ENCODE measurements at regions not wholly inside any gene's neighbourhood (a gene's known extent, or its start where the extent isn't known, plus 50 kb on each side); places are given as distances from the start of the nearest gene placed in this dataset.

DNA sequence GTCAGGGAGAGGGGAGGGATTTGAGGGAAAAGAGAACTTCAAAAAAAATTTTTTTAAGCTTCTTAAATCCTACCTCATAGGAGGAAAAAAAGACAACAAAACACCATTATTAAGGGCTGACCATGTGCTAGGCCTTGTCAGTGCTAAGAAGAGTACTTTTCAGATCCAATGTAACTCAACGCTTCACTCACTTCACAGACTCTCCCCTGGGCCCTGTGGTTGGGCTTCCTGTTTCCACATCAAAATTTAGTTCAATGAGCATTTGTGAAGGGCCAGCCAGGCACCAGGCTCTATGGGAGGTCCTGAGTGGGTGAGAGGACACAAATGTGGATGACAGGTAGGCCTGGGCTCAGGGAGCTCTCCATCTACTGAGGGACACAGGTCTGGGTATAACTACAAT lies 249.8 kb downstream of the PTEN start:
- peaks cover 59% of the 10 kb centered on the region for H3K4me1 Mint-ChIP-seq
- intact Hi-C loops (cut with micrococcal nuclease): loop anchor here (5.0 to 10.0 kb wide), 2 partner anchors 158 to 439 kb away; no protein-coding TSS in a partner anchor

More for the DNA sequence above, 249.8 kb downstream of the PTEN start:
- H3K4me3 ChIP-seq (ENCODE audit: control extremely low read depth in 1 of 5, extremely low read depth in 1 of 5, insufficient read depth in 1 of 5, low read depth in 2 of 5, low read length in 4 of 5): peak overlapping the region in 1 of 5 experiments; percentile 16
- H3K36me3 ChIP-seq (replicated peaks in 1 of 2; ENCODE audit: control extremely low read depth in 1 of 2, control insufficient read depth in 1 of 2, extremely low read depth in 1 of 2, insufficient read depth in 2 of 2, low read length in 1 of 2): no peaks in the 10 kb centered on the region
- ChIA-PET POLR2A (interaction anchor here (0.8 to 2.6 kb wide), 2 partner anchors 250 to 274 kb away, joined by 7 to 16 read pairs; partner anchors contain the start of genes KLLN and PTEN), CTCF (interaction anchor here (0.7 to 11.2 kb wide), 20 partner anchors 8 to 441 kb away, joined by 3 to 180 read pairs (median 6); partner anchors contain the start of genes KLLN and PTEN)
- H2AFZ ChIP-seq (ENCODE audit: insufficient read depth, low read depth, low read length, poor library complexity, severe bottlenecking): no peak overlapping the region
- H3K4me3 Mint-ChIP-seq: peak overlapping the region; percentile 59
- peak; percentile 70 for DNase-seq
- WGBS (ENCODE audit: insufficient coverage): no CpG with 5 or more reads among the region's 1 CpG
- no peaks in the 10 kb centered on the region for H3K9me3 Mint-ChIP-seq (ENCODE audit: insufficient read depth)
- H3K79me2 ChIP-seq (ENCODE audit: control insufficient read depth, insufficient read depth, low read length): no peaks in the 10 kb centered on the region
- peak overlapping the region; percentile 57 for H3K4me2 ChIP-seq (replicated peaks; ENCODE audit: low read depth, low read length, poor library complexity, severe bottlenecking)
- H3K27ac Mint-ChIP-seq: peak overlapping the region; percentile 86
- H3K27ac ChIP-seq (ENCODE audit: low read length in 2 of 2): peak overlapping the region; percentile 48 to 58
- H3K27me3 ChIP-seq (replicated peaks in 1 of 4; ENCODE audit: control extremely low read depth in 1 of 4, control insufficient read depth in 3 of 4, insufficient read depth in 4 of 4, low read length in 3 of 4): no peaks in the 10 kb centered on the region
- ATAC-seq (ENCODE audit: low read depth): peak; percentile 65
- peak overlapping the region; percentile 25 for H3K9ac ChIP-seq (ENCODE audit: low read length)
- no peaks in the 10 kb centered on the region for H3K27me3 Mint-ChIP-seq
- no peaks in the 10 kb centered on the region for H4K20me1 ChIP-seq (ENCODE audit: control insufficient read depth, insufficient read depth, low read length, poor library complexity, severe bottlenecking)
- peaks cover 90 to 92% of the 10 kb centered on the region in 2 donors for H3K4me1 ChIP-seq (ENCODE audit: control insufficient read depth in 2 of 2, insufficient read depth in 2 of 2, low read length in 2 of 2)
- H3K9me3 ChIP-seq (ENCODE audit: control extremely low read depth in 1 of 3, control insufficient read depth in 2 of 3, insufficient read depth in 1 of 3, low read length in 2 of 3): peaks cover 0 to 3% (median 0%) of the 10 kb centered on the region in 3 donors
- TF ChIP-seq, protein P1, sequence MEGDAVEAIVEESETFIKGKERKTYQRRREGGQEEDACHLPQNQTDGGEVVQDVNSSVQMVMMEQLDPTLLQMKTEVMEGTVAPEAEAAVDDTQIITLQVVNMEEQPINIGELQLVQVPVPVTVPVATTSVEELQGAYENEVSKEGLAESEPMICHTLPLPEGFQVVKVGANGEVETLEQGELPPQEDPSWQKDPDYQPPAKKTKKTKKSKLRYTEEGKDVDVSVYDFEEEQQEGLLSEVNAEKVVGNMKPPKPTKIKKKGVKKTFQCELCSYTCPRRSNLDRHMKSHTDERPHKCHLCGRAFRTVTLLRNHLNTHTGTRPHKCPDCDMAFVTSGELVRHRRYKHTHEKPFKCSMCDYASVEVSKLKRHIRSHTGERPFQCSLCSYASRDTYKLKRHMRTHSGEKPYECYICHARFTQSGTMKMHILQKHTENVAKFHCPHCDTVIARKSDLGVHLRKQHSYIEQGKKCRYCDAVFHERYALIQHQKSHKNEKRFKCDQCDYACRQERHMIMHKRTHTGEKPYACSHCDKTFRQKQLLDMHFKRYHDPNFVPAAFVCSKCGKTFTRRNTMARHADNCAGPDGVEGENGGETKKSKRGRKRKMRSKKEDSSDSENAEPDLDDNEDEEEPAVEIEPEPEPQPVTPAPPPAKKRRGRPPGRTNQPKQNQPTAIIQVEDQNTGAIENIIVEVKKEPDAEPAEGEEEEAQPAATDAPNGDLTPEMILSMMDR (IDR thresholded peaks at IDR 0.05): no peak
- TF ChIP-seq EZH2 (IDR thresholded peaks at IDR 0.05; ENCODE audit: borderline replicate concordance, insufficient read depth, low read depth, low read length, poor library complexity, severe bottlenecking): no peak

Measured in B cell (primary cell).